ENCODE measurements at regions not wholly inside any gene's neighbourhood (a gene's known extent, or its start where the extent isn't known, plus 50 kb on each side); places are given as distances from the start of the nearest gene placed in this dataset.

DNA sequence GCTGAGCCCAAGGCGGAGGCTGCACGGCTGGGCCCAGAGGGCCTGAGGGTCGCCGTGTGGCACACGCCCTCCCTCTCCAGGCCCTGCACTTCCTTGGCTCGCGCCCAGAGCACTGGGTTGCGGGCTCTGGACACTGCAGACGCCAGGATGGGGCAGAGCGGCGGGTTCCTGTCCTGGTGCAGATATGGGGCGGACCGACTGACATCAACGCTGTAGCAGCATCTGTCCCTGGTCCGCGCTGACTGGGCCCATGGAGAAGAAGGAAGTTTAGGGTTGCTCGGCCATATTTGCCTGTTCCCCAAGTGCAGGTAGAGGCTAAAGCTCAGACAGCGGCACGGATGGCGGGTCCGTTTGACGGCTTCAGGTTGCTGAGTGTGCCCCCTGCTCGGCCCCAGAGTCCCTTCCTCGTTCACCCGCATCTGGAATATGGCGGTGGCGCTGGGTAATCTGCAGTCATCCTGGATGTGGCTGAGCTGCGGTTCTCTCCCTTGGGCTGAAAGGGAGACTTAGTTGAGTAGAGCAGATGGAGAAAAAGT is 116.1 kb downstream of the OR13A1 start:
- Histone ChIP-seq H3K27ac (no peak overlapping the region), H3K36me3 (no peaks in the 10 kb centered on the region), H3K27me3 (peaks cover 8% of the 10 kb centered on the region), H3K9me3 (no peaks in the 10 kb centered on the region), H3K4me1 (no peaks in the 10 kb centered on the region), H3K4me3 (no peak overlapping the region)
- intact Hi-C loops (cut with DNase I; ENCODE audit: low total_unique reads) (no loop called here), in situ Hi-C loops (cut with MboI; ENCODE audit: low pct_ligation_motif_present in 1 of 4, low pct_unique_long_range_greater_than_20kb in 1 of 4, low sequenced_read_pairs in 3 of 4) (no loop called here)
- WGBS, 2 donors (ENCODE audit: low coverage in 1 of 2), result 87% methylated on average over 28 of the region's 28 CpGs; no CpG with 5 or more reads in 1 of the 2 donors
- DNase-seq, result no peak
- TF ChIP-seq EP300 (IDR thresholded peaks at IDR 0.05; ENCODE audit: low read depth) (no peak), CTCF (IDR thresholded peaks at IDR 0.05) (no peak), POLR2A (IDR thresholded peaks at IDR 0.05) (no peak), POLR2AphosphoS5 (IDR thresholded peaks at IDR 0.05) (no peak)

- Histone ChIP-seq H3K4me3 (no peak overlapping the region), H3K9me3 (no peaks in the 10 kb centered on the region), H3K27me3 (peaks cover 8% of the 10 kb centered on the region), H3K4me1 (no peaks in the 10 kb centered on the region), H3K36me3 (no peaks in the 10 kb centered on the region), H3K27ac (no peak overlapping the region)
- TF ChIP-seq POLR2A (IDR thresholded peaks at IDR 0.05), result no peak
- no peak for TF ChIP-seq POLR2AphosphoS5 (IDR thresholded peaks at IDR 0.05)
- in situ Hi-C loops (cut with MboI; ENCODE audit: low pct_ligation_motif_present in 1 of 4, low pct_unique_long_range_greater_than_20kb in 1 of 4, low sequenced_read_pairs in 3 of 4) (no loop called here), intact Hi-C loops (cut with DNase I; ENCODE audit: low total_unique reads) (no loop called here)
- DNase-seq, result no peak
- 78 to 79% methylated on average over 5 to 6 of the region's 6 CpGs for WGBS, 2 donors (ENCODE audit: low coverage in 1 of 2)
Observed at GRCh38 chr10:45201271-45201670, 114.1 kb downstream of the OR13A1 start.

DNA sequence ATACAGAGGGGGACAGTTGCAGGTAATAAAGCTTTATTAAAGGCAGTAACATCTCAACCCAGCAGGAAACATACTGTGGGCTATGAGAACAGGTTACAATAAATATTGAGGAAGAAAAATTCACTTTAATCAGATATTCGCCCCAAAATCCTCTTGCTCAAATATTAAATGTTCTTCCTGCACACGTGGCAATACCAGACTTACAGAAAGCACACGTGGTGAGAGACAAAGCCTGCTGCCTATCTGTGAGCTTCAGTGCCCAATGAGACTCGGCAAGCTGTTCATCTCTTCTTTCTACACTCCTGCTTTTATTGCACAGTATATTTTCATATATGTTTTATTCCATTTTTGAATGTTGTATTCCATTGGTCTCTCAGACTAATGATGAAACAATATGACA is 113.2 kb downstream of the OR13A1 start:
- H3K36me3 ChIP-seq, result no peaks in the 10 kb centered on the region
- no peak for TF ChIP-seq POLR2AphosphoS5 (IDR thresholded peaks at IDR 0.05)
- TF ChIP-seq CTCF (IDR thresholded peaks at IDR 0.05), result no peak
- no peak for TF ChIP-seq POLR2A (IDR thresholded peaks at IDR 0.05)
- no peak for TF ChIP-seq EP300 (IDR thresholded peaks at IDR 0.05; ENCODE audit: low read depth)
- no peaks in the 10 kb centered on the region for H3K9me3 ChIP-seq
- H3K27ac ChIP-seq, result no peak overlapping the region
- H3K27me3 ChIP-seq, result peaks cover 8% of the 10 kb centered on the region
- 41 to 51% methylated on average over 4 of the region's 4 CpGs for WGBS, 2 donors (ENCODE audit: low coverage in 1 of 2)
- intact Hi-C loops (cut with DNase I; ENCODE audit: low total_unique reads) (no loop called here), in situ Hi-C loops (cut with MboI; ENCODE audit: low pct_ligation_motif_present in 1 of 4, low pct_unique_long_range_greater_than_20kb in 1 of 4, low sequenced_read_pairs in 3 of 4) (no loop called here)
- no peak for DNase-seq
- no peaks in the 10 kb centered on the region for H3K4me1 ChIP-seq
- H3K4me3 ChIP-seq, result no peak overlapping the region

DNA sequence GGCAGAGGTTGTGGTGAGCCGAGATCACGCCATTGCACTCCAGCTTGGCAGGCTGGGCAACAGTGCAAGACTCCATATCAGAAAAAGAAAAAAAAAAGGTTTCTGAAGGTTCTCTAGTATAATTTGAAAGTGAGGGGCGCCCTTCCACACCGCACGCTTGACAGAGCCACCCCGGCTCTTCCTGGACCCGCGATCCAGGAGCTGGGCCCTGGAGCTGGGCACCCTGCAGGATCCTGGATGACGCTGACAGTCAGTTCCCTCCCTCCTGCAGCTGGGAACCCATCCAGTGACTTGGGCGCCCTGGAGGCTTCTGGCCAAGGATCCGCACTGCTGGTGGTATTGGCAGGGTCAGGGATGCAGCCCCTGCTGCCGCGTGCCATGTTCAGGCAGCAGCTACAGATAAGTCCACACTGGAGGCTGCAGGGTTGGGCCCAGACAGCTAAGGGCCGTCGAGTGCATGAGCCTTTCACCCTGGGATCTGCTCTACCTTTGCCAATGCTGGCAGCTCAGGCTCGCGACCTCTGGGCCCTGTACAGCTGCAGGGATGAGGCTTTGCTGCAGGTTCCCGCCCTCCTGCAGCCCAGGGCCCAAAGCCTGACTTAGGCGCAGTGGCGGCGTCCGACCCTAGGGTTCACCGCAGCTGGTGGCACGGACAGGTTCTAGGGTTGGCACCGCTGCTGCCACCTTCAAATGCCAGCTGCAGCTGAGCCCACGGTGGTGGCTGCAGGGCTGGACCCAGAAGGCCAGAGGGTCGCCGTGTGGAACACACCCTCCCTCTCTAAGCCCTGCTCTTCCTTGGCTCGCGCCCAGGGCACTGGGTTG is 110.2 kb downstream of the OR13A1 start:
- Histone ChIP-seq H3K36me3 (no peaks in the 10 kb centered on the region), H3K4me1 (no peaks in the 10 kb centered on the region), H3K4me3 (no peak overlapping the region), H3K27ac (no peak overlapping the region), H3K9me3 (no peaks in the 10 kb centered on the region), H3K27me3 (peaks cover 7% of the 10 kb centered on the region)
- WGBS, 2 donors (ENCODE audit: low coverage in 1 of 2), result 90% methylated on average over 28 of the region's 30 CpGs; no CpG with 5 or more reads in 1 of the 2 donors
- intact Hi-C loops (cut with DNase I; ENCODE audit: low total_unique reads) (no loop called here), in situ Hi-C loops (cut with MboI; ENCODE audit: low pct_ligation_motif_present in 1 of 4, low pct_unique_long_range_greater_than_20kb in 1 of 4, low sequenced_read_pairs in 3 of 4) (no loop called here)
- no peak for DNase-seq
- no peak for TF ChIP-seq CTCF (IDR thresholded peaks at IDR 0.05)
- no peak for TF ChIP-seq POLR2A (IDR thresholded peaks at IDR 0.05)
